A549 (cell line): ENCODE measurements at regions not wholly inside any gene's neighbourhood (a gene's known extent, or its start where the extent isn't known, plus 50 kb on each side); places are given as distances from the start of the nearest gene placed in this dataset.

Experiments used
- GATA3 ChIP-seq: IDR thresholded peaks from 2 replicates; pipeline ENCODE4 v1.6.1; 2012; ENCODE audit warnings: borderline replicate concordance
- PHF8 ChIP-seq: fragments of 200-600 bp; sonication (generic); IDR thresholded peaks from 2 replicates; pipeline ENCODE4 v1.6.1; 2016; ENCODE audit warnings: low read depth, mild to moderate bottlenecking, antibody characterized with exemption, moderate library complexity, borderline replicate concordance
- RAD21 ChIP-seq, 2 experiments: fragments of >200 bp in 1 of 2; sonication (Bioruptor Twin) in 1 of 2; formaldehyde crosslinking in 1 of 2; IDR thresholded peaks in 1 of 2; conservative IDR thresholded peaks in 1 of 2; 2 replicates in 1 of 2; 3 replicates in 1 of 2; pipeline ENCODE4 v1.6.1; 2012 to 2018; ENCODE audit warnings: inconsistent platforms in 1 of 2
- TF ChIP-seq, protein P1 (sequence below): fragments of >200 bp; sonication (Bioruptor Twin); formaldehyde crosslinking; IDR thresholded peaks from 3 replicates; pipeline ENCODE4 v1.5.1; 2016
- TF ChIP-seq, protein P2 (sequence below): fragments of 450-650 bp; IDR thresholded peaks from 2 replicates; pipeline ENCODE4 v1.6.1; 2014; ENCODE audit warnings: antibody characterized with exemption

DNA sequence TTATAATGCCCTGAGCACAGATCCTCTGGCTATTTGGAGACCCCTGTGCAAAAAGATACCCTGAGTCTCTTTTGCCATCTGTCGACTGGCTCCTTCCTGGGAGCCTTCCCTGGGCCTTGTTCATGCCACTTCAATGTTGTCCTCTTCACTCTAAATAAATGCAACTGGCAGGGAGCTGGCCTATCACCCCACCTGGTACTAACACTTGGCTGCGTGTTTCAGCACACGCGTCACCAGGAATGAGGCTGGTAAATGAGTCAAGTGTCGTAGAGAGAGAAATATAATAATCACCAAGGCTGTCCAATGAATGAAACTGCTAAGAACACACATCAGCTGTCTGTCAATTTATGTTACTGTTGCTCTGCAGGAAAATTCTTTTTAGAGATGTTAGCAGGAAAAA lies 374.6 kb upstream of the JARID2 start:
- TF ChIP-seq, protein P1, sequence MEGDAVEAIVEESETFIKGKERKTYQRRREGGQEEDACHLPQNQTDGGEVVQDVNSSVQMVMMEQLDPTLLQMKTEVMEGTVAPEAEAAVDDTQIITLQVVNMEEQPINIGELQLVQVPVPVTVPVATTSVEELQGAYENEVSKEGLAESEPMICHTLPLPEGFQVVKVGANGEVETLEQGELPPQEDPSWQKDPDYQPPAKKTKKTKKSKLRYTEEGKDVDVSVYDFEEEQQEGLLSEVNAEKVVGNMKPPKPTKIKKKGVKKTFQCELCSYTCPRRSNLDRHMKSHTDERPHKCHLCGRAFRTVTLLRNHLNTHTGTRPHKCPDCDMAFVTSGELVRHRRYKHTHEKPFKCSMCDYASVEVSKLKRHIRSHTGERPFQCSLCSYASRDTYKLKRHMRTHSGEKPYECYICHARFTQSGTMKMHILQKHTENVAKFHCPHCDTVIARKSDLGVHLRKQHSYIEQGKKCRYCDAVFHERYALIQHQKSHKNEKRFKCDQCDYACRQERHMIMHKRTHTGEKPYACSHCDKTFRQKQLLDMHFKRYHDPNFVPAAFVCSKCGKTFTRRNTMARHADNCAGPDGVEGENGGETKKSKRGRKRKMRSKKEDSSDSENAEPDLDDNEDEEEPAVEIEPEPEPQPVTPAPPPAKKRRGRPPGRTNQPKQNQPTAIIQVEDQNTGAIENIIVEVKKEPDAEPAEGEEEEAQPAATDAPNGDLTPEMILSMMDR: no peak
- no peak for TF ChIP-seq RAD21 (conservative IDR thresholded peaks at IDR 0.05 in 1 of 2, IDR thresholded peaks at IDR 0.05 in 1 of 2)
- TF ChIP-seq PHF8: no peak
- TF ChIP-seq, protein P2, sequence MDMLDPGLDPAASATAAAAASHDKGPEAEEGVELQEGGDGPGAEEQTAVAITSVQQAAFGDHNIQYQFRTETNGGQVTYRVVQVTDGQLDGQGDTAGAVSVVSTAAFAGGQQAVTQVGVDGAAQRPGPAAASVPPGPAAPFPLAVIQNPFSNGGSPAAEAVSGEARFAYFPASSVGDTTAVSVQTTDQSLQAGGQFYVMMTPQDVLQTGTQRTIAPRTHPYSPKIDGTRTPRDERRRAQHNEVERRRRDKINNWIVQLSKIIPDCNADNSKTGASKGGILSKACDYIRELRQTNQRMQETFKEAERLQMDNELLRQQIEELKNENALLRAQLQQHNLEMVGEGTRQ: no peak
- no peak for TF ChIP-seq GATA3
